Posterior vena cava (tissue), 2 donors: ENCODE measurements at regions not wholly inside any gene's neighbourhood (a gene's known extent, or its start where the extent isn't known, plus 50 kb on each side); places are given as distances from the start of the nearest gene placed in this dataset.

ENCODE experiments used
- DNase-seq: peaks from one replicate; pipeline ENCODE4 v3.0.0-alpha.2; 2020; ENCODE audit warnings: low spot score
- intact Hi-C, 2 donors: fragments of 100-400 bp; cut with DNase I; formaldehyde crosslinking; loops; one replicate each; pipeline versions ENCODE4 v1.14.1 to v1.14.2; 2022 to 2023
- microRNA-seq, 2 donors: library from miRNA; unstranded; fragments of <30 nt; microRNA quantifications; one replicate each; pipeline ENCODE4 v1.2.0, GENCODE V29; 2020 to 2021; ENCODE audit warnings: borderline microRNAs expressed in 2 of 2
- donor health status: DM: yes; HTN: yes; CAD: no.
- donor health status: DM: yes; HTN: yes; CAD: no.

DNA sequence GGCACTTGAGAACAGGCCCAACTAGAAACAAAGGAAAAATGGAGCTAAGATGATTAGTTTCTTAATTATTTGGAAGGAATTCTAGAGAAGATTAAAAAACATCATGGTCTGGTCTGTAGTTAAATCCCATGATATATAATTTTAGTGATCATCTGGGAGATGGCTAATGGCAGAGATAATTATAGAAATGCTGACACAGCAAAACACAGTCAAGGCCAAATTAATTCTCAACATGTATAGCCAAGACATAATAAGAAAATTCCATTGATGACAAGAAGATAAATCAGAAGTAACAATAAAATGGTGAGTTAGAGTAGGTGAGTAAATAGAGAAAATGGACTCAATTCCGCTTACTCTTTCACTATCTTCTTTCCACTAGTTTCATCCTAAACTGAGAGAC lies 59.2 kb upstream of the ITGA4 start:
- intact Hi-C loops, result no loop called here
- DNase-seq, result no peak

DNA sequence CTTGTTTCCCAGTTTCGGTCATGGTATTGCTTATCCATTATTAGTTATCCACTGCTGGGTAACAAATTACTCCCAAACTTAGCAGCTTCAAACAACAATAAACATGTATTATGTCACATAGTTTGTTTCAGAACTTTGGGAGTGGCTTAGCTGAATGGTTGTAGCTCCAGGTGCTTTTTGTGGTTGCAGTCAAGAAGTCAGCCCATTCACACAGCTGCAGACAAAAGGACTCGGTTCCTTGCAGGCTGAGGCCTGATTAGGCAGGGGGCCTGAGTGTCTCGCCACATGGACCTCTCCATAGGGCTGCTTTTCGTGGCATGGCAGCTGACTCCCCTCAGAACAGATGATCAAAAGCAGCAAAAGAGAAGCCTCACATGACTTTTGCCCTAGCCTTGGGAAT lies 58.2 kb upstream of the ITGA4 start:
- intact Hi-C loops, result no loop called here

DNA sequence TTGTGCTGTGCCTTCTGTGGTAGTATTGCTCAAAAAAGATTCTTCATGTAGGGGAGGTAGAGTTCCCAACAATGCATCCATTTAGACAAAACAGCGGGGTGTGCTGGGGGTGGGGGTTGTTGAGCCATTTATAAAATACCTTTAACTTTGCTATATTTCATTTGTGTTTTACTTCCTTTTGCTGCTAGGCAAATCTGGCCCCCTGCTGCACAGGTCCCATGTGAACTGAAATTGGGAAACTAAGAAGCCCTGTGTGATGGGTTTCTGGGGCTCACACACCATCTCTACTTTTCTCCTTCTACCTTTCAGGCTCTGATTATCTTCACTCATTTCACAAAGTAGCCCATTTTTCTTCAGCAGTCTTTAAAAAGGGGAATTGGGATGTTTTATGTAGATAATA lies 52.7 kb upstream of the ITGA4 start:
- intact Hi-C loops, result no loop called here
- DNase-seq, result no peak

More for the DNA sequence above, 58.2 kb upstream of the ITGA4 start:
- no peak for DNase-seq

DNA sequence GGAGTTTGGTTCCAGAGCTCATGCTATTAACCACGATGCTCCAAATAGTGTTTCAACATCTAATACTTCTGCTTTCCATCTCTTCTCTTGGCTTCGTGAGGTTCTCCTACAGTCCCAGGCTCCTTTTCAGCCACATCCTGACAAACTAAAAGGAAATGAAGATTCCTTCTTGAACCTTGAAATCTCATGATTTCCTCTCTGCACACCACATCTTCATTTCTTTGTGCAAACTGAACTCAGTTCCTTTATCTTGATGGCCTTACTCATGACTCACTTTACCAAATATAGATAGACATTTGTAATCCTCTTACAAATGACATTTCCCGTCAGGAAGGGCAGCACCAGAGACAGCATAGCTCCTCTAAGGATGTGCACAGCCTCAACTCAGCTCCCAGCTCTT lies 50.0 kb upstream of the ITGA4 start:
- intact Hi-C loops, result no loop called here
- DNase-seq, result no peak

Small RNA genes lying in the stretch of these regions (microRNA-seq; reads per million reads assigned to microRNA genes)
- gene MIR4437, result 0 reads per million in 2 donors
